Activated CD4-positive, alpha-beta T cell treated with anti-CD3 and anti-CD28 coated beads for 4 hours (primary cell): ENCODE measurements at regions not wholly inside any gene's neighbourhood (a gene's known extent, or its start where the extent isn't known, plus 50 kb on each side); places are given as distances from the start of the nearest gene placed in this dataset.

Experiments used
- DNase-seq, 2 donors: peaks; one replicate each; pipeline ENCODE4 v3.0.0-alpha.2; 2020

DNA sequence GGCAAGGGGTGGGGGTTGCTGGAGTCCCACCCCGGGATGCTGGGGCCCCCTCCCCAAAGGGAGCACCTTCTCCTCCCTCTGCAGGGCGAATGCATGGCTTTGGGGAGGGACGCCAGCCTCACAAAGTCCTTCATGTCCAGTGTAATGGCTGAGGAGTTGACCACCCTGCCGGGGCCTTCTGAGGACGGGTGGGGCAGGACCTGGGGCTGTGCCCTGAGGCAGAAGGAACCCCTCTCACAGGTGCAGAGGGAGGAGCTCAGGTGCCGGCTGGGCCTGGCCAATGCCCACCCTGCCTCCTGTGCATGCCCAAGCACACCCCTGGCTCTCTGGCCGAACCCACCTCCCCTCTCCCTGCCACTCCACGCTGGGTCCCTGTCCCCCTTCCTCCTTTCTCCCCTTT lies 64.3 kb upstream of the RNU6ATAC start:
- DNase-seq = no peak

- no peak for DNase-seq
These were observed 65.2 kb upstream of the RNU6ATAC start for GRCh38 chr9:134229466-134230091.

DNA sequence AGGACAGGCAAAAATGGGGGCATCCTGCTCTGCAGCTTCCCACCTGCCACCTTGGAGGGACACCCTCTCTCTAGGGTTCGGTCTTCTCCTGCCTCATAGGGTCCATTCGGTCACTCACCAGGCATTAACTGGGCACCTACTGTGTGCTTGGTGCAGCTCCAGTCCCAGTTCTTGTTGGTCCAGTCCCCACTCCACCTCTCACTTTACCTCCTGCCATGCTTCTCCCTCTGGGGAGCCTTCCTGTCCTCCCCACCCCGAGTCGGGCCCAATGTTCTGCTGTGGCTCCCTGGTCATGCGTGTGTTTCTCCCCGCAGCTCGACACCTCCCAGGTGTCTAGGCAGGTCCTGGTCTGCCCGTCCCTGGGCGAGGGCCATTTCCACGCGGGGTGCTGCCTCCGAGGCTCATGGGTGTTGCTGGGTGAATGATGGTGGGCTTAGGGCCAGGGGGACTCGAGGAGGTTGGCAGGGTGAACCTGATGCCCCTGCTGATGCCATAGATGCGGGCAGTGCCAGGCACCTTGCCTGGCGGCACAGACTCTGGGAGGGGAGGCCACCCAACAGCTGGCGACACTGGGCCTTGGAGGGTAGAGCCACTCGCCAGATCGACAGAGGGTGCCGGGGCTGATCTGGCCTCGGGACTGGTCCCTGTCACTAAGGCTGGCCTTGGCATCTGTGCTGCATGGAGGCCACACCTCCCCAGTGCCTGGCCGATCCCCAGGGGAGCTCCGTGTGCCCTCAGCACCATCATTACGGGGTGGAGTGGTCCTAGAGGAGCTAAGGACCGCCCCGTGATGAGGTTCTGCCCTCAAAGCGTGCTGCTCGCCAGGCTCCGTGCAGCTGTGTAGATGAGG lies 66.0 kb upstream of the RNU6ATAC start:
- no peak for DNase-seq

GRCh38 chr9:134230942-134231325 lies 66.6 kb upstream of the RNU6ATAC start:
- no peak for DNase-seq

GRCh38 chr9:134231330-134231745 lies 67.0 kb upstream of the RNU6ATAC start:
- no peak for DNase-seq

GRCh38 chr9:134231767-134232166 lies 67.4 kb upstream of the RNU6ATAC start:
- DNase-seq = no peak

DNA sequence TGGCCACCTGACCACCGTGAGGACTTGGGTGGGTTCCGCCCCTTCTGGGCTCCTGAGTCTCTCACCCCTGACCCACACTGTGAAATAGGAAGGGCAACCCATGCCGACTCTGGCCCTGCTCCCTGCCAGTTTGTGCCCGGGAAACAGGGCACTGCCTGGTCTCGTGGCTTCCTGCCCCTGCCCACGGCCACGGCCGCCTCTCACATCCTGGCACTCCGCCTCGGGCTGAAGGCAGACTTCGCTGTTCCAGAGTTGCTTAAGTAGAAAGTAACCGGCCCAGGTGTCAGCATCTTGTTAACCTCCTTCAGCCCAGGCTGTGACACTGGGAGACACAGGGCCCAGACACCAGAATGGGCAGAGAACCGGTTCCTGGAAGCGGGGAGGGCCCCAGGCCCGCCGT lies 68.7 kb upstream of the RNU6ATAC start:
- no peak for DNase-seq

DNA sequence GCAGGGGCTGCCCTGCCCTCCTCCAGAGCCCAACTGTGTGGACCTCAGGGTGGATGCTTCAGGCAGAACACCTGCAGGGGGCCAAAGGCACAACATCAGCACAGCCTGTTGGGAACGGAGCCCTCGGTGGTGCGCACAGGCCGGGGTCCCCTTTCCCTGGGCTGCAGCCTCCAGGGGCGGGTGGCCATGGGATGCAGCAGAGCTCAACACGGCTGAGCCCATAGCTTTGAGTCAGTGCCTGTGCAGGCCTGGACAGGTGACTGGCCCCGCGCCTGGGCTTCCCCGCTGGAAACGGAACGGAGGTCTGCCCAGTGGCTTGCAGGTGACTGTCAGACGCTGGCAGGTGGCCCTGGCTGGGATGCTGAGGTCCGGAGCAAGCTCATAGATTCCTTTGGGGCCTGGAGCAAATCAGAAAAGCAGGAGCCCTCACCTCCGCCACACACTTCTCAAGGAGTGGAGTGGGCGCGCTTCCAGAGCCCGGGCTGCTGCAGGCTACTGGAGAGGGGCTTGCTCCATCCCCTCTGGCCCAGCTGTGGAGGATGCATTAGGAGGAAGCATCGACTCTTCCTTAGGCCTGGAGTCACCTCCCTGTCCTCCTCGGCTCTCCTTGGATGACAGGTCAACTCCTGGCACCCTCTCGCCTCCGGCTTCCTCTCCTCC lies 69.8 kb upstream of the RNU6ATAC start:
- DNase-seq = no peak

- DNase-seq = no peak
These were observed 70.5 kb upstream of the RNU6ATAC start for GRCh38 chr9:134234687-134235359.

- no peak for DNase-seq
These were observed 71.0 kb upstream of the RNU6ATAC start for GRCh38 chr9:134235366-134235765.

- no peak for DNase-seq
These were observed 71.6 kb upstream of the RNU6ATAC start for GRCh38 chr9:134236001-134236421.

GRCh38 chr9:134236935-134237629 lies 72.7 kb upstream of the RNU6ATAC start:
- no peak for DNase-seq

- no peak for DNase-seq
These were observed 73.4 kb upstream of the RNU6ATAC start for GRCh38 chr9:134237630-134238265.

GRCh38 chr9:134239130-134239903 lies 75.0 kb upstream of the RNU6ATAC start:
- no peak for DNase-seq

DNA sequence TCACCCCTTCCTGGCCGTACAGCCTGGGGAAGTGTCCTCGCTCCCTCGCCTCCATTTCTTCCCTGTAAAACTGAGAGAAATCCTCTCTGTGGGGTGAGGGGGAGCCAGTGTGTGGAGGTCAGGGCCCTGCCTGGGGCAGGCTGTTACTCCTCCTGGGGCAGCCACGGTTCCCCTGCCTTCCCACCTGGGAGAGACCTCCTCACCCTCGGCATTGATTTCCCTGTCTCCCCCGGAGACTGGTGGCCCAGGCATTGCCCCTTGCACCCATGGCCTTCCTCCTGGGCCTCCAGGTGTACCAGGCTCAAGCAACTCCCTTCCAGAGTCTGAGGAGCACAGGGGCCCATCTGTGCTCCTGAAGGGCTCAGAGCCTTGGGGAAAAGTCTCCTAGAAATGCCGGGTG lies 75.6 kb upstream of the RNU6ATAC start:
- no peak for DNase-seq

GRCh38 chr9:134240361-134240760 lies 76.0 kb upstream of the RNU6ATAC start:
- no peak for DNase-seq

DNA sequence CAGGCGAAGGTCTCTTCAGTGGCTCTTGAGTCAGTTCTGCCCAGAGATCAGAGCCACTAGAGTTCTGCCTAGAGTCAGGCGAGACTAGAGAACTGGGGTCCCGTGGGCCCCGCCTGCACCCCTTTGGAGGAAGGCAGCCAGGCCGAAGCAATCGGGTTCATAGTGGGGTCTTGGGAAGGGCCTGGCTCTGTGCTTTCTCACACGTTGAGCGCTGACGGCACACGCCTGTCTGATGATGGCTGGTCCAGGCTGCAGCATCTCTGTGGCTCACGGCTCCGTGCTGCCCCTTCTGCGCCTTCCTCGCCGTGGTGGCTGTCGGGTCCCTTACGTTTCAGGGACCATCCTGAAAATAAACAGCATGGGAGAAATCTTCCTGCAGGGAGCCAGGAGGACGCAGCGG lies 78.3 kb upstream of the RNU6ATAC start:
- no peak for DNase-seq

DNA sequence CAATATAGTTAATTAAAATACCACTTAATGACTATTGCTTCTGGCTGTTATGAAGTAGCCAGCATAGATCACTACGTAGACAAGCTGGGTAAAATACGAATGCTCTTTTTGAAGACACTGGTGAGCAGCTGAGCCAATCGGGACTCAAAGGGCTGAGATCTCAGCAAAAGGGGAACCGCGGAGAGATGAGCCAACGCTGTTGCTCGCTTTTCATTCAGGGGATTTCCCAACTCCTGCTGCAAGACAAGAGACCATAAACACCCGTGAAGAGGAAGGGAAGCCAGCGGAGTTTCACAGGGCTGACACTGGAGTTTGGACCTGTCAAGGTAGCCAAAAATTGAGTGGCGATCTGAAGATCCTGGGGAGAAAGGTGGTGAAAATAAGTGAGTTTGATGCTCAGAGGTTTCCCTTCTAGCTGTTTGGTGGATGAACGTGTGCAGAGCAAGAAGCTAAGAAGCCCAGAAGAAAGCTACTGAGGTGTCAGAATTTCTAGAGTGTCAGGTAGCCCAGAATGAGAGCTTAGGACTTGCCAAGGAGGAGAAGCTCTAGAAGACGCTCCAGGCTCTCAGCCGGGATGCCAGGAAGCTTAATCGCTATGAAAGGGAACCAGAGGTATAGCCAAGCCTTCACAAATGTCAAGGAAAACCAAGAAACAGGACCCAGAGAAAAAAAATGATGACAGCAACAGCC lies 79.6 kb upstream of the RNU6ATAC start:
- peak; percentile 30 to 33 for DNase-seq

GRCh38 chr9:134245179-134245578 lies 80.8 kb upstream of the RNU6ATAC start:
- no peak for DNase-seq

- no peak for DNase-seq
These were observed 78.2 kb upstream of the RXRA start for GRCh38 chr9:134247918-134248631.
